ENCODE measurements at regions not wholly inside any gene's neighbourhood (a gene's known extent, or its start where the extent isn't known, plus 50 kb on each side); places are given as distances from the start of the nearest gene placed in this dataset.

GRCh38 chrX:25527156-25527555 lies 511.4 kb upstream of the ARX start:
- TF ChIP-seq, protein P1, sequence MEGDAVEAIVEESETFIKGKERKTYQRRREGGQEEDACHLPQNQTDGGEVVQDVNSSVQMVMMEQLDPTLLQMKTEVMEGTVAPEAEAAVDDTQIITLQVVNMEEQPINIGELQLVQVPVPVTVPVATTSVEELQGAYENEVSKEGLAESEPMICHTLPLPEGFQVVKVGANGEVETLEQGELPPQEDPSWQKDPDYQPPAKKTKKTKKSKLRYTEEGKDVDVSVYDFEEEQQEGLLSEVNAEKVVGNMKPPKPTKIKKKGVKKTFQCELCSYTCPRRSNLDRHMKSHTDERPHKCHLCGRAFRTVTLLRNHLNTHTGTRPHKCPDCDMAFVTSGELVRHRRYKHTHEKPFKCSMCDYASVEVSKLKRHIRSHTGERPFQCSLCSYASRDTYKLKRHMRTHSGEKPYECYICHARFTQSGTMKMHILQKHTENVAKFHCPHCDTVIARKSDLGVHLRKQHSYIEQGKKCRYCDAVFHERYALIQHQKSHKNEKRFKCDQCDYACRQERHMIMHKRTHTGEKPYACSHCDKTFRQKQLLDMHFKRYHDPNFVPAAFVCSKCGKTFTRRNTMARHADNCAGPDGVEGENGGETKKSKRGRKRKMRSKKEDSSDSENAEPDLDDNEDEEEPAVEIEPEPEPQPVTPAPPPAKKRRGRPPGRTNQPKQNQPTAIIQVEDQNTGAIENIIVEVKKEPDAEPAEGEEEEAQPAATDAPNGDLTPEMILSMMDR (IDR thresholded peaks at IDR 0.05), result no peak
- TF ChIP-seq EP300 (IDR thresholded peaks at IDR 0.05), result no peak
- TF ChIP-seq POLR2A (IDR thresholded peaks at IDR 0.05), result no peak
- no peak for TF ChIP-seq POLR2AphosphoS5 (IDR thresholded peaks at IDR 0.05)

All from upper lobe of left lung (tissue), 4 donors.